ENCODE measurements at regions not wholly inside any gene's neighbourhood (a gene's known extent, or its start where the extent isn't known, plus 50 kb on each side); places are given as distances from the start of the nearest gene placed in this dataset.

DNA sequence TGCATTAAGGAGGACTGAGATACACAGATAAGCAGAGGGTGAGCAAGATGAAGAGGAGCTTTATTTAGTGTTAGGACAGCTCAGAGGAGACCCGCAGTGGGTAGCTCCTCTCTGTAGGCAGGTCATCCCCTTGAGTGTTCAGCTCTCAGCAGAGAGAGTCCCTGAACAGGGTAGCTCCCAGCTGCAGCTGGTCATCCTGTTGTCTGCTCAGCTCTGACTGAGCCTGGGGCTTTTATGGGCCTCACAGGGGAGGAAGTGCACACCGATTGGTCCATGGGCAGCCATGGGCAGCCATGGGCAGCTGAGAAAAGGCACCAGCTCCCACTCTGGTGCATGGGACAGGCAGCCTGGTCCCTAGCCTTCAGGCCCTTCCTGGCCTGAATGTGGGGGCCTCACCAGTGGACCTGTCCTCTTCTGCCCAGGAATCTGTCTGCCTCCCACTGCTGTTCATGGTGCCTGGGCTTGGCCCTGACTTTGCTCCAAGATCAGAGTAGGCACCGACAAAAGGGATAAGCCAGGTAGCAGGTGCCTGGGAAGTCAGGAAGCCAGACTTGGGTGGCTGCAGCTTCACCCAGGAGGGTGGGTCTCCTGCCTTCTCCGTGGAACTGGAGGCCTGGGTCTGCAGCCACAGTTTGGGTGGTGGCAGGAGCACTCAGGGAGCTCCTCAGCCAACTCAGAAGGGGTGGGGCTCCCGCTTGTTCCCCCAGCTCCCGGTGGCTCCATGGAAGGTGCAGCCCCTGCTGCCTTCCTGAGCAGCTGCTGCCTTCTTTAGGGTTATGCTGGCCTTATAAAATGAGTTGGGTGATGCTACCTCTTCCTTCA lies 54.7 kb downstream of the MYEOV start:
- TF ChIP-seq FOXA1 (IDR thresholded peaks at IDR 0.05): no peak
- TF ChIP-seq SP1 (IDR thresholded peaks at IDR 0.05): no peak
- no peak for TF ChIP-seq L3MBTL2 (conservative IDR thresholded peaks at IDR 0.05)
- TF ChIP-seq CTBP1 (IDR thresholded peaks at IDR 0.05; ENCODE audit: borderline replicate concordance): no peak
- no peak for TF ChIP-seq ZNF384 (IDR thresholded peaks at IDR 0.05)
- TF ChIP-seq TARDBP (IDR thresholded peaks at IDR 0.05): no peak
- no peak for TF ChIP-seq BHLHE40 (IDR thresholded peaks at IDR 0.05; ENCODE audit: borderline replicate concordance)
- TF ChIP-seq PKNOX1 (IDR thresholded peaks at IDR 0.05): no peak
- no peak for TF ChIP-seq FOXK2 (IDR thresholded peaks at IDR 0.05)
- TF ChIP-seq ELF4 (IDR thresholded peaks at IDR 0.05): no peak
- TF ChIP-seq SUZ12 (IDR thresholded peaks at IDR 0.05): no peak

GRCh38 chr11:69350040-69350439 lies 56.1 kb downstream of the MYEOV start:
- ChIA-PET POLR2A (no interaction called here), CTCF (no interaction called here)
- TF ChIP-seq ZNF384 (IDR thresholded peaks at IDR 0.05) (no peak), SP1 (IDR thresholded peaks at IDR 0.05) (no peak), FOXK2 (IDR thresholded peaks at IDR 0.05) (no peak), LEF1 (IDR thresholded peaks at IDR 0.05; ENCODE audit: borderline replicate concordance) (no peak)
- no peak for DNase-seq (ENCODE audit: extremely low spot score)

More for the DNA sequence above, 54.7 kb downstream of the MYEOV start:
- ChIA-PET CTCF (no interaction called here), POLR2A (no interaction called here)
- no peak for DNase-seq (ENCODE audit: extremely low spot score)

DNA sequence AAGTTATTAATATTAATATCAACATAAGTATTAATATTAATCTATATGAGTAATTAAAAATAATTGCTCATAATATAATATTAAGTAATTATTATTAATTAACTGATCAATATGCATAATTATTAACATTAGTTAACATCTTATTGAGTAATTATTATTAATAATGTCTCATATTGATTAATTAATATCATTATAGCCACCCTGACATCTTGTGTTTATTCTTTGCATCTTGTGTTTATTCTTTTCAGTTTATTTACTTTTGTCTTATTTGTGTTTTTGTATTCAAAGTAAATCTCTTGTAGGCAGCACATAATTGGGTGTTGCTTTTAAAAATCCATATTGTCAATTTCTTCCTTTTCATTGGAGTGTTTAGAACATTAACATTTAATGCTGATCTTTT lies 56.6 kb downstream of the MYEOV start:
- DNase-seq (ENCODE audit: extremely low spot score): no peak
- ChIA-PET CTCF (no interaction called here), POLR2A (no interaction called here)
- TF ChIP-seq ARNT (IDR thresholded peaks at IDR 0.05) (no peak), L3MBTL2 (conservative IDR thresholded peaks at IDR 0.05) (no peak), PKNOX1 (IDR thresholded peaks at IDR 0.05) (no peak), TARDBP (IDR thresholded peaks at IDR 0.05) (no peak), NFRKB (IDR thresholded peaks at IDR 0.05) (no peak), FOXA1 (IDR thresholded peaks at IDR 0.05) (no peak), LEF1 (IDR thresholded peaks at IDR 0.05; ENCODE audit: borderline replicate concordance) (no peak), HDGF (IDR thresholded peaks at IDR 0.05; ENCODE audit: borderline replicate concordance) (no peak), CTBP1 (IDR thresholded peaks at IDR 0.05; ENCODE audit: borderline replicate concordance) (no peak), ELF4 (IDR thresholded peaks at IDR 0.05) (no peak), FOXK2 (IDR thresholded peaks at IDR 0.05) (no peak), BHLHE40 (IDR thresholded peaks at IDR 0.05; ENCODE audit: borderline replicate concordance) (no peak)

- TF ChIP-seq FOXK2 (IDR thresholded peaks at IDR 0.05) (no peak), HDGF (IDR thresholded peaks at IDR 0.05; ENCODE audit: borderline replicate concordance) (no peak), BHLHE40 (IDR thresholded peaks at IDR 0.05; ENCODE audit: borderline replicate concordance) (no peak), NFRKB (IDR thresholded peaks at IDR 0.05) (no peak), TARDBP (IDR thresholded peaks at IDR 0.05) (no peak), ZNF384 (IDR thresholded peaks at IDR 0.05) (no peak), L3MBTL2 (conservative IDR thresholded peaks at IDR 0.05) (no peak), FOXA1 (IDR thresholded peaks at IDR 0.05) (no peak)
- POLR2A ChIA-PET: no interaction called here
- CTCF ChIA-PET: no interaction called here
- no peak for DNase-seq (ENCODE audit: extremely low spot score)
Measured at GRCh38 chr11:69351460-69351859, 57.5 kb downstream of the MYEOV start.

DNA sequence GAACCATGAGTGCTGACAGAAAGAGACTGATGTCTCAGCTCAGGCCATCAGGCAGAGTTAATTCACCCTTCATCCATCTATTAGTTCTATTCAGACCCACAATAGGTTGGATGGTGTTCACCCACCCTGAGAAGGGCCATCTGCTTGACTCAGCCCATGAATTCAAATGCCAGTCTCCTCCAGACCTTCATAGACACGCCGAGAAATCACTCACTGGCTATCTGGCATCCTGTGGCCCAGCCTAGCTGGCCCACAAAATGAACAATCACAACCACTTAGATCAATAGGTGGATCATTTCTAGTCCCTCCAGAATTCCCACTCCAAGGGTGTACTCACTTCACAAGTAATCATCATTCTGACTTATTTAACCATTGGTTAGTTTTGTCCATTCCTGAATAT lies 58.2 kb downstream of the MYEOV start:
- CTCF ChIA-PET: no interaction called here
- TF ChIP-seq SUZ12 (IDR thresholded peaks at IDR 0.05) (no peak), SP1 (IDR thresholded peaks at IDR 0.05) (no peak), ZNF384 (IDR thresholded peaks at IDR 0.05) (no peak), PKNOX1 (IDR thresholded peaks at IDR 0.05) (no peak), L3MBTL2 (conservative IDR thresholded peaks at IDR 0.05) (no peak), FOXA1 (IDR thresholded peaks at IDR 0.05) (no peak), LEF1 (IDR thresholded peaks at IDR 0.05; ENCODE audit: borderline replicate concordance) (no peak), BHLHE40 (IDR thresholded peaks at IDR 0.05; ENCODE audit: borderline replicate concordance) (no peak), FOXK2 (IDR thresholded peaks at IDR 0.05) (no peak), FOXM1 (IDR thresholded peaks at IDR 0.05; ENCODE audit: borderline replicate concordance) (no peak), HDGF (IDR thresholded peaks at IDR 0.05; ENCODE audit: borderline replicate concordance) (no peak), ELF4 (IDR thresholded peaks at IDR 0.05) (no peak), NFRKB (IDR thresholded peaks at IDR 0.05) (no peak)
- POLR2A ChIA-PET: no interaction called here
- no peak for DNase-seq (ENCODE audit: extremely low spot score)

- no peak for TF ChIP-seq PKNOX1 (IDR thresholded peaks at IDR 0.05)
- no peak for TF ChIP-seq FOXA1 (IDR thresholded peaks at IDR 0.05)
- TF ChIP-seq ARNT (IDR thresholded peaks at IDR 0.05): no peak
- no peak for TF ChIP-seq L3MBTL2 (conservative IDR thresholded peaks at IDR 0.05)
- no peak for TF ChIP-seq SP1 (IDR thresholded peaks at IDR 0.05)
- no peak for TF ChIP-seq TARDBP (IDR thresholded peaks at IDR 0.05)
- no peak for TF ChIP-seq ZNF384 (IDR thresholded peaks at IDR 0.05)
- no peak for TF ChIP-seq CTBP1 (IDR thresholded peaks at IDR 0.05; ENCODE audit: borderline replicate concordance)
- no peak for TF ChIP-seq ELF4 (IDR thresholded peaks at IDR 0.05)
- no peak for TF ChIP-seq BHLHE40 (IDR thresholded peaks at IDR 0.05; ENCODE audit: borderline replicate concordance)
- TF ChIP-seq FOXM1 (IDR thresholded peaks at IDR 0.05; ENCODE audit: borderline replicate concordance): no peak
- no peak for TF ChIP-seq SUZ12 (IDR thresholded peaks at IDR 0.05)
- no peak for TF ChIP-seq NFRKB (IDR thresholded peaks at IDR 0.05)
- no peak for TF ChIP-seq LEF1 (IDR thresholded peaks at IDR 0.05; ENCODE audit: borderline replicate concordance)
- no peak for TF ChIP-seq FOXK2 (IDR thresholded peaks at IDR 0.05)
- no peak for TF ChIP-seq HDGF (IDR thresholded peaks at IDR 0.05; ENCODE audit: borderline replicate concordance)
- no peak for DNase-seq (ENCODE audit: extremely low spot score)
- ChIA-PET POLR2A (no interaction called here), CTCF (no interaction called here)
Measured at GRCh38 chr11:69352715-69353319, 58.9 kb downstream of the MYEOV start.
